ENCODE measurements at regions not wholly inside any gene's neighbourhood (a gene's known extent, or its start where the extent isn't known, plus 50 kb on each side); places are given as distances from the start of the nearest gene placed in this dataset.
"Not testable (repeated sequence)": the region's sequence is repeated elsewhere in the genome, so short reads cannot be mapped to it uniquely, and the experiment has no call there.

- in situ Hi-C loops (cut with HindIII; ENCODE audit: low pct_unique_long_range_greater_than_20kb, low sequenced_read_pairs) = no loop called here
- no peak for DNase-seq (ENCODE audit: low read depth)
These were observed 362.8 kb downstream of the DMAC1 start for GRCh38 chr9:7436754-7437153.

DNA sequence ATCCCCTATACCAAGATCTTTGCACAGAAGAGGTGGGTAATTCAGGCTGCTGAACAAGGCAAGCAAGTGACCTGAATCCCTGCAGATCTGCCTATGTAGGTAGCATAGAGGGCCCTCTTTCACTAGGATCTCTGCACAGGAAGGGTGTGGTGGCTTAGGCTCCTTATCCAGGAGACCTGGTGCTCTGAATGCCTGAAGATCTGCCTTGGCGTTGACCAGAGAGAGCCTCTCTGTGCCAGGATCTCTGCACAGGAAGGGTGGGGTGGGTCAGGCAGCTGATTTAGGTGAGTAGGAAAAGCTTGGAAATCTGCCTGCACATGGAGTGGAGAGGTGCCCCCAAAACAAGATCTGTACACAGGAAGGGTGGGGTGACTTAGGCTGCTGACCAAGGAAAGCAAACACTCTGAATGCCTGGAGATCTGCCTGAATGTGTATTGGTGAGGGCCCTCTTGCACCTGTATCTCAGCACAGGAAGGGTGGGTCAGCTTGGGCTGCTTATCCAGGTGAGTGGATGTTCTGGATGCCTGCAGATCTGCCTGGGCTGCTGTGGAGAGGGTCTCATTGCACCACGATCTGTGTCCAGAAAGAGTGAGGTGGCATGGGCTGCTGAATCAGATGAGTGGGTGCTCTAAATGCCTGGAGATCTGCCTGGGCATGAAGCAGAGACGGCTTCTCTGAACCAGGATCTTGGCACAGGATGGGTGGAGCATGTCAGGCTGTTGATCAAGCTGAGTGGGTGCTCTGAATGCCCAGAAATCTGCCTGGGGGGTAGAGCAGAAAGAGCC is 365.9 kb downstream of the DMAC1 start:
- in situ Hi-C loops (cut with HindIII; ENCODE audit: low pct_unique_long_range_greater_than_20kb, low sequenced_read_pairs) = no loop called here
- no peak for DNase-seq (ENCODE audit: low read depth)

GRCh38 chr9:7432989-7433388 is 366.6 kb downstream of the DMAC1 start:
- in situ Hi-C loops (cut with HindIII; ENCODE audit: low pct_unique_long_range_greater_than_20kb, low sequenced_read_pairs) = no loop called here
- no peak for DNase-seq (ENCODE audit: low read depth)

- in situ Hi-C loops (cut with HindIII; ENCODE audit: low pct_unique_long_range_greater_than_20kb, low sequenced_read_pairs); DNase-seq (ENCODE audit: low read depth): not testable (repeated sequence)
These were observed 382.2 kb downstream of the DMAC1 start for GRCh38 chr9:7417397-7417796.

- DNase-seq (ENCODE audit: low read depth) = no peak
These were observed 383.7 kb downstream of the DMAC1 start for GRCh38 chr9:7415836-7416235.

GRCh38 chr9:7408845-7409244 is 390.7 kb downstream of the DMAC1 start:
- in situ Hi-C loops (cut with HindIII; ENCODE audit: low pct_unique_long_range_greater_than_20kb, low sequenced_read_pairs) = no loop called here
- no peak for DNase-seq (ENCODE audit: low read depth)

More at GRCh38 chr9:7415836-7416235, 383.7 kb downstream of the DMAC1 start:
- in situ Hi-C loops (cut with HindIII; ENCODE audit: low pct_unique_long_range_greater_than_20kb, low sequenced_read_pairs) = no loop called here

DNA sequence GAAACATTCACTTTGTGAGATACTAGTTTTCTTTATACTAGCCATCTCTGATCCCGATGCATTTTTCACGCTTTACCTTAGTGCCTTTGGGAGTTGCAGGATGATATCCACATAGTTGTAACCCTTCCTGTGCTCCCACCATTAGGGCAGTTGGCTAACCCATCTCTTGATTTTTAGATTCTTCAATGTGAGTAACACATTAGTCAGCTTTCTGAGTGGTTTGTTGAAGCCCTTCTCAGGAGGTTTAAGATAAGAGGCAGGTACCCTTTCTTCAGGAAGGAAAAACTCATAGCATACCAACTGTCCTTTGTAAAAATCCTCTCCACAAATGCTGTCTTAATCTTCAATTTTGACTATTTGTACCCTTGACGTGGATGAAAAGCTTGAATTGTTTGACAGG is 392.3 kb downstream of the DMAC1 start:
- in situ Hi-C loops (cut with HindIII; ENCODE audit: low pct_unique_long_range_greater_than_20kb, low sequenced_read_pairs) = no loop called here
- DNase-seq (ENCODE audit: low read depth) = no peak

DNA sequence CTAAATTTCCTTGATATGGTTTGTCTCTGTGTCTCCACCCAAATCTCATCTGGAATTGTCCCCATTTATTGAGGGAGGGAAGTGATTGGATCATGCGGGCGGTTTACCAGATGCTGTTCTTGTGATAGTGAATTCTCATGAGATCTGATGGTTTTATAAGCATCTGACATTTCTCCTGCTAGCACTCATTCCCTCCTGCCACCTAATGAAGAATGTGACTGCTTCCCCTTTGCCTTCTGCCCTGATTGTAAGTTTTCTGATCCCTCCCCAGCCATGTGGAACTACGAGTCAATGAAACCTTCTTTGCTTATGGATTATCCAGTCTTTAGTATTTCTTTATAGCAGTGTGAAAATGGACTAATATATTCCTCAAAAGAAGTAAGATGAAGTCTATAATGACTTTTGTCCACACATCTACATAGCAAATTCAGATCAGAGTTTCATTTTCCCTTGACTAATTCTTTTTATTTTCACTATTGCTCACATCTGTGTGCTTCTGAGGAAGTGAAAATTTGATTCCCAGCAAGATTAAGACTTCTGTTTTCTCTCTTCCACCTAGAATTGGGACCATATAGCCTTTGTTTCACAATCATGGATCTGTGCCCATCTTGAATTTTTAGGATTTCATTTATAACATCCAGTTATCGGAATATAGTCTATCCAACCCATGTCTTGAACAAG is 393.5 kb downstream of the DMAC1 start:
- in situ Hi-C loops (cut with HindIII; ENCODE audit: low pct_unique_long_range_greater_than_20kb, low sequenced_read_pairs) = no loop called here
- DNase-seq (ENCODE audit: low read depth) = no peak

GRCh38 chr9:7403839-7404487 is 395.6 kb downstream of the DMAC1 start:
- in situ Hi-C loops (cut with HindIII; ENCODE audit: low pct_unique_long_range_greater_than_20kb, low sequenced_read_pairs) = no loop called here
- no peak for DNase-seq (ENCODE audit: low read depth)

- in situ Hi-C loops (cut with HindIII; ENCODE audit: low pct_unique_long_range_greater_than_20kb, low sequenced_read_pairs) = no loop called here
These were observed 396.6 kb downstream of the DMAC1 start for GRCh38 chr9:7403028-7403389.

GRCh38 chr9:7402334-7403027 is 397.1 kb downstream of the DMAC1 start:
- DNase-seq (ENCODE audit: low read depth) = no peak

More at GRCh38 chr9:7403028-7403389, 396.6 kb downstream of the DMAC1 start:
- DNase-seq (ENCODE audit: low read depth) = no peak

GRCh38 chr9:7401116-7401515 is 398.5 kb downstream of the DMAC1 start:
- DNase-seq (ENCODE audit: low read depth) = no peak
- in situ Hi-C loops (cut with HindIII; ENCODE audit: low pct_unique_long_range_greater_than_20kb, low sequenced_read_pairs) = no loop called here

More at GRCh38 chr9:7402334-7403027, 397.1 kb downstream of the DMAC1 start:
- in situ Hi-C loops (cut with HindIII; ENCODE audit: low pct_unique_long_range_greater_than_20kb, low sequenced_read_pairs) = no loop called here

GRCh38 chr9:7394002-7394774 is 405.4 kb downstream of the DMAC1 start:
- in situ Hi-C loops (cut with HindIII; ENCODE audit: low pct_unique_long_range_greater_than_20kb, low sequenced_read_pairs) = no loop called here
- DNase-seq (ENCODE audit: low read depth) = no peak

- DNase-seq (ENCODE audit: low read depth) = no peak
- in situ Hi-C loops (cut with HindIII; ENCODE audit: low pct_unique_long_range_greater_than_20kb, low sequenced_read_pairs) = no loop called here
These were observed 407.4 kb downstream of the DMAC1 start for GRCh38 chr9:7392148-7392547.

DNA sequence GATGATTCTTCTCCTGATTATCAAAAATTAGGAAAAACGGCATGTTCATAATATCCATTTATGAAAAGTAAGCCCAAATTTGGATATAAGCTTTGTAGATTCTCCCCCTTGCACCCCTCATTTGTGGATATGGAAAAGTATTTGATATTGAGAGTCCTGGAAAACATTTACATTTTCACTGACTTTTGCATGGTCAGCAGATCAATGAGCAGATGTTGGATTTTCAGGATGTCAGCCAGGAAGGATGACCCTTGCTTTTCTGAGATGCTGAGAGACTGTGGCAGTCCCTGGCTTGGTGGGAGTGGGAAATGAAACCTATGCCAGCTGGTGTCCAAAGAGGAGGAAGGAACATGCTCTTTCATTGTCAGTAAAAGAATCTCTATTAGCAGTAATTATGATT is 410.8 kb downstream of the DMAC1 start:
- DNase-seq (ENCODE audit: low read depth) = no peak
- in situ Hi-C loops (cut with HindIII; ENCODE audit: low pct_unique_long_range_greater_than_20kb, low sequenced_read_pairs) = no loop called here

- in situ Hi-C loops (cut with HindIII; ENCODE audit: low pct_unique_long_range_greater_than_20kb, low sequenced_read_pairs) = no loop called here
These were observed 411.7 kb downstream of the DMAC1 start for GRCh38 chr9:7387840-7388239.

GRCh38 chr9:7382304-7382703 is 417.3 kb downstream of the DMAC1 start:
- DNase-seq (ENCODE audit: low read depth) = no peak
- in situ Hi-C loops (cut with HindIII; ENCODE audit: low pct_unique_long_range_greater_than_20kb, low sequenced_read_pairs) = no loop called here

More at GRCh38 chr9:7387840-7388239, 411.7 kb downstream of the DMAC1 start:
- no peak for DNase-seq (ENCODE audit: low read depth)

DNA sequence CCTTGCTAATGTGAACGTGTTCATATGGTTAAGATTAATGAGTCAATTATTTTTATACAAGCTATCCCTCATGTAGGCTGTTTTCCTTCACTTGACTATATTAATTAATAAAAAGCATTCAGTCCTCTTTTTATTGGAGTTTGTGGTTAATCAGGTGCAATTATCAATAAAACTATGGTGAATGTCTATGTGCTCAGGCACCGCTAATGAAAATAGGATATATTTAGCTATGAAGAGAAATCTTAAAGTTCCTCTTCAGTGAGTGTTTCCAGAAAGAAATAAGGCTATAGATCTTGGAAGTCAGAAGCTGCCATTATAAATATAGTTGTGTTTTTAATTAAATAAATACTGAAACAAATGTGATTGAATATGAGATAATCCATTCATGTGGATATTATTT is 422.1 kb downstream of the DMAC1 start:
- no peak for DNase-seq (ENCODE audit: low read depth)
- in situ Hi-C loops (cut with HindIII; ENCODE audit: low pct_unique_long_range_greater_than_20kb, low sequenced_read_pairs) = no loop called here

Measured in Caki2 (cell line).